Prostate gland (tissue), 2 donors: ENCODE measurements at regions not wholly inside any gene's neighbourhood (a gene's known extent, or its start where the extent isn't known, plus 50 kb on each side); places are given as distances from the start of the nearest gene placed in this dataset.

Experiments
- CTCF ChIP-seq, 4 experiments: fragments of 200-600 bp in 2 of 4; fragments of 450-650 bp in 2 of 4; sonication (generic) in 2 of 4; IDR thresholded peaks; 1 replicate in 3 of 4; 2 replicates in 1 of 4; pipeline ENCODE4 v1.5.1; 2016 to 2019; ENCODE audit warnings: antibody characterized with exemption in 4 of 4, mild to moderate bottlenecking in 2 of 4, moderate library complexity in 2 of 4
- POLR2A ChIP-seq: fragments of 450-650 bp; IDR thresholded peaks from one replicate; pipeline ENCODE4 v1.6.1; 2016; ENCODE audit warnings: antibody characterized with exemption, mild to moderate bottlenecking
- POLR2AphosphoS5 ChIP-seq: sonication (generic); formaldehyde crosslinking; IDR thresholded peaks from one replicate; pipeline ENCODE4 v1.6.1; 2017; ENCODE audit warnings: antibody characterized with exemption

GRCh38 chrX:40964633-40965586 is 120.3 kb upstream of the USP9X start:
- TF ChIP-seq POLR2AphosphoS5 (no peak), CTCF (IDR thresholded peaks at IDR 0.05) (no peak), POLR2A (no peak)
